ENCODE measurements at regions not wholly inside any gene's neighbourhood (a gene's known extent, or its start where the extent isn't known, plus 50 kb on each side); places are given as distances from the start of the nearest gene placed in this dataset.

- Histone ChIP-seq H3K36me3 (ENCODE audit: control insufficient read depth, insufficient read depth, low read length) (no peaks in the 10 kb centered on the region), H3K9me3 (ENCODE audit: control insufficient read depth, low read length) (no peaks in the 10 kb centered on the region), H3K4me1 (ENCODE audit: control insufficient read depth, insufficient read depth, low read length) (no peaks in the 10 kb centered on the region), H3K27me3 (ENCODE audit: control insufficient read depth, insufficient read depth, low read length, poor library complexity, severe bottlenecking) (no peaks in the 10 kb centered on the region), H3K9ac (ENCODE audit: extremely low read depth, low read length, poor library complexity, severe bottlenecking) (no peak overlapping the region), H3K27ac (ENCODE audit: low read depth, low read length) (no peak overlapping the region), H3K4me3 (ENCODE audit: low read length) (no peak overlapping the region)
- Mint-ChIP-seq H3K27ac (no peak overlapping the region), H3K4me1 (peaks cover 6% of the 10 kb centered on the region), H3K9me3 (no peaks in the 10 kb centered on the region), H3K27me3 (ENCODE audit: insufficient read depth) (peaks cover 7% of the 10 kb centered on the region), H3K4me3 (no peak overlapping the region), H3K36me3 (ENCODE audit: low read depth) (no peaks in the 10 kb centered on the region)
- 82 to 88% methylated on average over 3 to 4 of the region's 4 CpGs for WGBS, 2 experiments (ENCODE audit: insufficient coverage in 1 of 2, insufficient read length in 1 of 2)
- no peak for DNase-seq
- TF ChIP-seq, protein P1, sequence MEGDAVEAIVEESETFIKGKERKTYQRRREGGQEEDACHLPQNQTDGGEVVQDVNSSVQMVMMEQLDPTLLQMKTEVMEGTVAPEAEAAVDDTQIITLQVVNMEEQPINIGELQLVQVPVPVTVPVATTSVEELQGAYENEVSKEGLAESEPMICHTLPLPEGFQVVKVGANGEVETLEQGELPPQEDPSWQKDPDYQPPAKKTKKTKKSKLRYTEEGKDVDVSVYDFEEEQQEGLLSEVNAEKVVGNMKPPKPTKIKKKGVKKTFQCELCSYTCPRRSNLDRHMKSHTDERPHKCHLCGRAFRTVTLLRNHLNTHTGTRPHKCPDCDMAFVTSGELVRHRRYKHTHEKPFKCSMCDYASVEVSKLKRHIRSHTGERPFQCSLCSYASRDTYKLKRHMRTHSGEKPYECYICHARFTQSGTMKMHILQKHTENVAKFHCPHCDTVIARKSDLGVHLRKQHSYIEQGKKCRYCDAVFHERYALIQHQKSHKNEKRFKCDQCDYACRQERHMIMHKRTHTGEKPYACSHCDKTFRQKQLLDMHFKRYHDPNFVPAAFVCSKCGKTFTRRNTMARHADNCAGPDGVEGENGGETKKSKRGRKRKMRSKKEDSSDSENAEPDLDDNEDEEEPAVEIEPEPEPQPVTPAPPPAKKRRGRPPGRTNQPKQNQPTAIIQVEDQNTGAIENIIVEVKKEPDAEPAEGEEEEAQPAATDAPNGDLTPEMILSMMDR (conservative IDR thresholded peaks at IDR 0.05): no peak
Measured at GRCh38 chr3:137924628-137925027, 85.3 kb upstream of the CLDN18 start.

DNA sequence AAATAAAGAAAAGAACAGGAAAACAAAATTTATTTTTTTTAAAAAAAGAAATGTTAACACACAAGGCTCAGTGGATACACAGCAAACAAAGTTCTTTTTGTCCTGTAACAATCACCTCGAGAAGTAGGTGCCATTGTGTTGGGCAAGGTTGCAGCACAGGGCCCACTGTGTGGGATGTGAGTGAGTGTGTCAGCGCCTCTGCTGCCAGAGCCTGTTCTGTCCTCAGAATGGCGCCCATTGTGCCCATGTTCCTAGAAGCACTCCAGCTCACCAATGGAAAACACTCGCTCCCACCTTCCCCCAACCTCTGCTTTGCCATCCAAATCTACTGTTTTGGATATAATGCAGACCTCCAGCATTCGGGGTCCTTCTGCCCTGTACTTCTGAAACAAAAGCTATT, 84.9 kb upstream of the CLDN18 start:
- Histone ChIP-seq H3K4me3 (ENCODE audit: low read length) (no peak overlapping the region), H3K36me3 (ENCODE audit: control insufficient read depth, insufficient read depth, low read length) (no peaks in the 10 kb centered on the region), H3K9me3 (ENCODE audit: control insufficient read depth, low read length) (no peaks in the 10 kb centered on the region), H3K9ac (ENCODE audit: extremely low read depth, low read length, poor library complexity, severe bottlenecking) (no peak overlapping the region), H3K4me1 (ENCODE audit: control insufficient read depth, insufficient read depth, low read length) (no peaks in the 10 kb centered on the region), H3K27ac (ENCODE audit: low read depth, low read length) (no peak overlapping the region), H3K27me3 (ENCODE audit: control insufficient read depth, insufficient read depth, low read length, poor library complexity, severe bottlenecking) (no peaks in the 10 kb centered on the region)
- Mint-ChIP-seq H3K4me1 (peaks cover 6% of the 10 kb centered on the region), H3K27ac (no peak overlapping the region), H3K27me3 (ENCODE audit: insufficient read depth) (peaks cover 7% of the 10 kb centered on the region), H3K9me3 (no peaks in the 10 kb centered on the region), H3K36me3 (ENCODE audit: low read depth) (no peaks in the 10 kb centered on the region), H3K4me3 (no peak overlapping the region)
- DNase-seq: no peak
- 90% methylated on average over 2 to 5 of the region's 5 CpGs for WGBS, 2 experiments (ENCODE audit: insufficient coverage in 1 of 2, insufficient read length in 1 of 2)
- TF ChIP-seq, protein P1 (conservative IDR thresholded peaks at IDR 0.05): no peak

DNA sequence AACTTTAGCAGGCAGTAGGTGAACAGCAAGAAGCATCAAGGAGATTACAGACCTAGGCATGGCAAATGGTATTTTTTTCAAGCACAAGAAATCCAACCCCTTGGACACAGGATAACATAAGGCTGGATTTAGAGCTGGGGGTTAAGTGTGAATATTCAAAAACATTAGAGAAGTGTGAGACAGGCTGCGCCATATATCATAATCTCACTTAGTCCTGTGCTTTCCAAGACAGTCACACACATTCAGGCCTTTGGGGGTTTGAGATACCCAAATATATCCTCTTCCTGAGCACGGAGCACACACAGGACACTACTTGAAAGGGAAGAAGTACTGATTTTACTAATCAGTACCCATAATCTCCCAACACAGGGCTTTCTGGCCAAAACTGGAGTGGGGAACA, 83.0 kb upstream of the CLDN18 start:
- Histone ChIP-seq H3K4me1 (ENCODE audit: control insufficient read depth, insufficient read depth, low read length) (no peaks in the 10 kb centered on the region), H3K36me3 (ENCODE audit: control insufficient read depth, insufficient read depth, low read length) (no peaks in the 10 kb centered on the region), H3K9me3 (ENCODE audit: control insufficient read depth, low read length) (no peaks in the 10 kb centered on the region), H3K4me3 (ENCODE audit: low read length) (no peak overlapping the region), H3K27me3 (ENCODE audit: control insufficient read depth, insufficient read depth, low read length, poor library complexity, severe bottlenecking) (peaks cover 11% of the 10 kb centered on the region), H3K9ac (ENCODE audit: extremely low read depth, low read length, poor library complexity, severe bottlenecking) (no peak overlapping the region), H3K27ac (ENCODE audit: low read depth, low read length) (no peak overlapping the region)
- Mint-ChIP-seq H3K9me3 (no peaks in the 10 kb centered on the region), H3K4me3 (no peak overlapping the region), H3K27ac (no peak overlapping the region), H3K27me3 (ENCODE audit: insufficient read depth) (peaks cover 16% of the 10 kb centered on the region), H3K4me1 (peaks cover 6% of the 10 kb centered on the region), H3K36me3 (ENCODE audit: low read depth) (no peaks in the 10 kb centered on the region)
- DNase-seq: no peak
- TF ChIP-seq, protein P1 (conservative IDR thresholded peaks at IDR 0.05): no peak
- 88% methylated on average over 2 of the region's 2 CpGs; no CpG with 5 or more reads in 1 of the 2 experiments for WGBS, 2 experiments (ENCODE audit: insufficient coverage in 1 of 2, insufficient read length in 1 of 2)
